CD4-positive, alpha-beta T cell treated with Interleukin-15 for 4 hours (primary cell): ENCODE measurements at regions not wholly inside any gene's neighbourhood (a gene's known extent, or its start where the extent isn't known, plus 50 kb on each side); places are given as distances from the start of the nearest gene placed in this dataset.
A peak's percentile ranks its signal among the peaks of the same experiment; 100 is the strongest.

Source experiments
- DNase-seq: peaks from one replicate; pipeline ENCODE4 v3.0.0-alpha.2; 2020; ENCODE audit warnings: low spot score

DNA sequence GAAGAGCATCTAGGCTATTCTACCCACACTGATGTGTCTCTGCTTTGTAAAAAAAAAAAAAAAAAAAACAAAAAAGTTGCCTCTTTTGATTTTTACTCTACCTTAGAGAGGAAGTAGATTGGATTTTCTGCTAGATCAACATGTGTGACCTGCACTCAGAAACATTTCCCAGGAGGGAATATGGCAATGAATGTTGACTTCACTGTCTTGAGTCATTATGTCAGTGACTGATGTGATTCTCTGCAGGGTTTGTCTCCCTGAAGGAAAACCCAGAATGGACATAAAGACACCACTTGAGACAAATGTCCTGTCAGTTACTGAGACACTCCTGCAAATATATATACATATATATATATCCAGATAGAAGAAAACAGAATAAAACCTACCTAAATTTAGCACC is 370.3 kb downstream of the BMPER start:
- DNase-seq, result no peak

DNA sequence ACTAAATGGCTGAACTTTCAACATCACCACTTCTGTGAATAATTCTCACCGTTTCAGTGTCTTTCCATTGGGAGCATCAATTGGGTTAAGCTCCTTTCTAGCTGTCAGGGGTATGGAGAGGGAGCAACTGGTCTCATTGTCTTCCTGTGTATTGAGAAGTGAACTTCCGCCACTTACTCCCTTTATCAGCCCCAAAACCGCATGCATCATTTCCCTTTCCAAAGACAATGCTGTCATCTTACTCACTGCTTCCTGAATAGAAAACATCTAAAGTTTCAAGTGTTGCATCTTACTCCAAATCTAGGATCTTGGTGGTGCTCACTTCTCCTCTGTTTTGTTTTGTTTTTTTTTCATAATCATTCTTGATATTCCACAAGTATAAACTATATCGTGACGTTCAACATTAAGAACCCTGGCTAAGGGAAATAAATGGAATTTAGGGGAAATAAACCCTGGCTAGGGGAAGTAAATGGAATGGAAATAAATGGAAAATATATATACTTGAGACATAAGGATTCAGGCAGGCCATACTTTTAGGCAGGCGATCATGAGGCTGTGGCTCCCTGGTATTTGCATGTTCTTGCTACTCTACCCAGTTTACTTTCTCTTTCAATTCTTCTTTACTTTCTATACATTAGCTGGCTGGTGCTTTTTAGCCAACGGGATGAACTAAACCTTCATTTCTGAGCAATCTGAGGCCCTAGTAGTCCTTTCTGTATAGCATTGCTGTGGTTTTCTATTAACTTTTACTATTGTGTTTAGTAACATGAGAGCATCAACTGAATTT is 371.9 kb downstream of the BMPER start:
- DNase-seq, result no peak

DNA sequence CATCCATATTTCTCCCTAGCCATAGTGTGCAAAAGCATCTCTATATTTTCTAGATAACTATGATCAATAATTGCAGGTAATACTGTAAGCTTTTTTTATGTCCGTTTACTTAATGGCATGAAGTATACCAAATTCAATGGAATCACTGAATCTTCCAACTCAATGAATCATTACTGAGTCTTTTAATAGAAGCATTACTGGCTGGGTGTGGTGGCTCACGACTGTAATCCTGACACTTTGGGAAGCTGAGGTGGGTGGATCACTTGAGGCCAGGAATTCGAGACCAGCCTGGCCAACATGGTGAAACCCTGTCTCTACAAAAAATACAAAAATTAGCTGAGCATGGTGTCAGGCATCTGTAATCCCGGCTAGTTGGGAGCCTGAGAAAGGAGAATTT is 372.5 kb downstream of the BMPER start:
- no peak for DNase-seq

DNA sequence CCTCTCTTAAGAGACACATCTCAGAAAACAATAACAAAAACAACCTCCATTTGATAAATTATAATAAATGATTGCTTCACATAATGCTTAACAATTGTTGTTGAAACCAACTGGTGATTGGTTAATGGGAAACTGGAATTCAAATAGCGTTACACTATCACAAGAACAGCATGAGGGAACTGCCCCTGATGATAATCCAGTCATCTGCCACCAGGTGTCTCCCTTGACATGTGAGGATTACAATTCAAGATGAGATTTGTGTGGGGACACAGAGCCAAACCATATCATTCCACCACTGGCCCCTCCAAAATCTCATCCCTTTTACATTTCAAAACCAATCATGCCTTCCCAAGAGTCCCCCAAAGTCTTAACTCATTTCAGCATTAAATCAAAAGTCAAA is 375.9 kb downstream of the BMPER start:
- no peak for DNase-seq

DNA sequence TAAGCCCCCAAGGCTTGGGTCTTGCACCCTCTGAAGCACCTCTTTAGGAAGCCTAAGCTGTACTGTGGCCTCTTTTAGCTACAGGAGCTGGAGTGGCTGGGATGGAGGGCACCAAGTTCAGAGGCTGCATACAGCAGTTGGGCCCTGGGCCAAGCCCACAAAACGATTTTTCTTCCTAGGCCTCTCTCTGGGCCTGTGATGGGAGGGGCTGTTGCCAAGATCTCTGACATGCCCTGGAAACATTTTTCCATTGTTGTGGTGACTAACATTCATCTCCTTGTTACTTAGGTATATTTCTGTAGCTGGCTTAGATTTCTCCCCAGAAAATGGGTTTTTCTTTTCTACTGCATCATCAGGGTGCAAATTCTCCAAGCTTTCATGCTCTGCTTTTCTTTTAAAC is 375.7 kb upstream of the NPSR1 start:
- no peak for DNase-seq

DNA sequence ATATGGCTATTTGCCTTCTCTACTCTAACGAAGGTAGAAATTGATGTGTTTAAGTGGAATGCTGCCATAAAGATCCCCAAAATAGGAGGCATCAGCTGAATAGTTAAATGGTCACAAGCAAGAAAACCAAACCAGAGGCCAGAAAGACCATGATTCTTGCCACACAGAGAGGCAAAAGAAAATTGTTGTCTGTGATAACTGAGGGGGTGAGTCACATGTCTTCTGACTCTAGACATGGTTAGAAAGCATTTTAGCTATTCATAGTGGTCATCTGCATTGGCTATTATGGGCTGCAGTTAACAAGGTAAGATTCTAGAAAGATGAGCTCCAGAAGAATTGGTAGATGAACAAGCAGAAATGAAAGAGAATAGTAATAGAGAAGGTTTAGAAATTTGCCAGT is 361.4 kb upstream of the NPSR1 start:
- DNase-seq, result no peak

DNA sequence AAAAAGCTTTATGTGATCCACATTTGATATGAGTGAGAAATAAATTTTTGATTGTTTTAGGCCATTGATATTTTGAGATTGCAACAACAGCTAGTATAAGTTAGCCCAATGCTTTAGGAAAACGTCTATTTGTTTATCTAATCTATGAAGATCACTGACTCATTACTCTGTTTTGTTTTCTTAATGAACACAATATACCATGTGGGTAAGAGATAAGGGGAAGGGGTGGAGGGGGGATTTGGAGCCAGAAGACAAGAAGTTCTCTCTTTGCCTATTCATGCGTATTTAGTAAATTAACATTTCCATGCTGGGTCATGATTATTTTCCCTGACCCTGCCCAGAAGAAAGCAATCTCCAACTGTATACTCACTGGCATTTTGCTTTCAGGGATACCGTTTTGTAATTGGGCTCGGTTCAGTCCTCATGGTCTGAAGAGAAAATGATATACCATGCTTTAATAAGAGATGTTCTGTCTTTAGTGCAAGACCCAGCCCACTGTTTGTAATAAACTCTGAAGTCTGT is 359.5 kb upstream of the NPSR1 start:
- no peak for DNase-seq

DNA sequence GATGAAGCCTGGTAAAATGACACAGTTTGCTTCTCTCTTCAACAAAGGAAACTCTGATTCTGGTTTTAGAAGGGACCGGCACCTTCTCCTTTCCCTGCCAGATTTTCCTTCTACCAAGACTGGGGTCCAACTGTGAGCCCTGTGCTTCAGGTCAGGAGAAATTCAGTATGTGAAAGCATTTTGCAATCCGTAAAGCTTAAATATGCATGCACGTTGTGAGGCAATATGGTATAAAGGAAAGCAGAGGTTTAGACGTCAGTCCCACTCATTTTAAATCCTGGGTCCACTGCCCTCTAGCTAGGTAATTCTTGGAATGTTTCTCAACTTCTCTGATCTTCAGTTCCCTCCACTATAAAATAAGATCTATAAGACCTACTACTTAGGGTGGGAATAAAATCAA is 359.0 kb upstream of the NPSR1 start:
- DNase-seq, result no peak

DNA sequence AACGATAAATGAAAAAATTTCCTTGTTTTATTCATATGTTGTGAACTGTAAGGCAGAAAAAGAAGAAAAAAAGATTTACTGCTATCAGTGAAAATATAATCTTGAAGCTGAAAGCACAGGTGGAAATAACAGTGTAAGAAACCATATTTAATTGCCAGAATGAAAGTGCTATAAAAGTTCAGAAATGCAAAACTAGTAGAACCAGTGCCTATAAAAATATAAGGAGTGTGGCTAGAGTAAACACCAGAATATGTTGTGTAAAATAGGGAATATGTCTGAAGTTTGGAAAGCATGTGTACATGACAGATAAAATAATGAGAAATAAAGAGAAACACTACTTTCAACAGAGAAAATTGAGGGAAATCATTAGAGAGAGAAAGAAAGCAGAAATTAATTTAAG is 350.5 kb upstream of the NPSR1 start:
- DNase-seq, result no peak

DNA sequence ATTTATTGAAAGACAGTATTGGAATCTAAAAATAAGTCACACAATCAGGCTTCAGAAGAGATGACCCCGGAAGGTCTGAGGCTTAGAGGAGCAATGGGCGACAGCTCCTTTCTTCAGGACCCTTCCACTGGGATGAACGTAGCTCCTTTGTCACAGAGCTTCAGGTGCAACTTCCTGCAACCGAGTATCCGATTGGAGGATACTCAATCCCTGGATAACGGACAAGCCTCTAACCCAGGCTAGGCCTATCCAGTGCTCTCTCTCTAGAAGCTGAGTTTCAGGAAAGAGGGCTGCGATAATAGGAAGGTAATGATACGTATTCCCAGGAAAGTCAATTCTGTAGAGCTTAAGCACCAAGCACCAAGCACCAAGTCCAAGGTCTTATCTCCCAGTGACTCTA is 349.4 kb upstream of the NPSR1 start:
- DNase-seq, result no peak

DNA sequence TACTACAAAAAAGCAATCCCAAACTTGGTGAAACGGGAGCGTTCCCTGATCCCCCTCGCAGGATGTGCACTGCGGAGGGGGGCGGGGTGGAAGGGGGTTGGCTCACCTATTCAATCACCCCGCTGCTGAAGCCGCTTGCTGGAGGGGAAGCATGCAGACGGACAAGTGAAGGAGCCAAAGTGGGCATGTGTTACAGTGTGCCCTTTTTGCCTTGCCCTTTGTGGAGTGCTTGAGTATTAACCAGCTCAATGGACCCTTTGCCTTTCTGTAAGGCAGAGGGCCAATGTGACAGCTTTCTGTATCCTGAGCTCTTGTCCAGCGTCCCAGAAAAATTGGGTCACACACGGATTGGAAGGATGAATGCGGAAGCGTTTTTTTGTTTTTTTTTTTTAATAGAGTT is 348.9 kb upstream of the NPSR1 start:
- no peak for DNase-seq

DNA sequence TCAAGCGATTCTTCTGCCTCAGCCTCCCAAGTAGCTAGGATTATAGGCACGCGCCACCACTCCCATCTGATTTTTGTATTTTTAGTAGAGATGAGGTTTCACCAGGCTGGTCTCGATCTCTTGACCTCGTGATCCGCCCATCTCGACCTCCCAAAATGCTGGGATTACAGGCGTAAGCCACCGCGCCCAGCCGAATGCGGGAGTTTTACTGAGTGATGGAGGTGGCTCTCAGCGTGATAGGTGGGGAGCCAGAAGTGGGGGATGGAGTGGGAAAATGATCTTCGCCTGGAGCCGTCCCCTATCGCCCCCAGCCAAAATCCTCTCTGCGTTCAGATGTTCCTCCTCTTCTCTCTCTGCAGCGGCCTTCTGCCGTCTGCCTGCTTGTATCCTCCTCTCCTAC is 348.4 kb upstream of the NPSR1 start:
- no peak for DNase-seq

DNA sequence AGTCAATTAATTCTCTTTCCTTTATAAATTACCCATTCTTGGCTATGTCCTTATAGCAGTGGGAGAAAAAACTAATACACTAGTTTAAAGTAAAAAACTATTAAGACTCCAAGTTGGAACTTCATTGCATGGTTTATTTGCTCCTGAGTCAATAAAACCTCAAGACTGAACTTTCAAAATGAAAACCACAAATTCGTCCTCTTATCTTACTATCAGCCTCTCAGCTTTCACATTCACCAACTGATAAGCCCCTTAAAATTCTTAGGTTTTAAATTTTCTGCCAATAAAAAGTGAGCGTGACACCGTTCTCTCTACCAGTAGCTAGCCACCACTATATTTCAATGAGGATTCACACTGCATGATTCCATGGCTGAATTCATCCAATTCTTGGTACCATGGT is 346.4 kb upstream of the NPSR1 start:
- DNase-seq, result no peak

DNA sequence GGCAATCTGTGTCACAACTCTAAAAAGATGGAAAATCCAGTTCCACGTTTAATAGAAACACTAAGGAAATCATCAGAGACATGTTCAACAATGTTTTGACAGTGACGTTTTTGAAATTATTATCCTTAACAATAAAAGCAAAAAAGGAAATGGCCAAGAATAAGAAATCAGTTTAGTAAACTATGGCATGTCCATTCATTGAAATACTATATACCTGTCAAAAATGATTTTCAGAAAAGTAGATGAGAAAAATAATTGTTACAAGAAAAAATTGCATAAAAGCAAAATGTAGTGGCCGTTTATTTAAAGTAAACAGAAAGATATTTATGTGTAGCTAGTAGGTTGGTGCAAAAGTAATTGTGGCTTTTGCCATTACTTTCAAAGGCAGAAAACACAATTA is 345.4 kb upstream of the NPSR1 start:
- no peak for DNase-seq

DNA sequence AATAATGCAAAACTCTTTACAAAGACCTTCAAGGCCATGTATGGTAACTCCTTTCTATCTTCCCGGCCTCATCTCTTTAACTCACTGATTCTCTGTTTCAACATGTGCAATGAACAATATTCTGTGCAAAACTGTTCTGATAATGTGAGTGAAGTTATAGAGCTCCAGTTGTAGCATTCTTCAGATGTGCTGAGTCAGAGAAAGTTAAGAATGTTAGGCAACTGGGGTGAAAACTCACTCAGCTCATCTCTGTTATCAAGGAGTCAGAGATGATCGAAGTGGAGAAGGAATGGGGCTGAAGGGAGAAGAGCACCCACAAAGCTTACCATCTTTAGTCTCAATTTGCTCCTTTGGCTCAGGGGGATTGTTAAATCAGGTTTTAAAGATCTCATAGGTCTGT is 344.7 kb upstream of the NPSR1 start:
- no peak for DNase-seq

DNA sequence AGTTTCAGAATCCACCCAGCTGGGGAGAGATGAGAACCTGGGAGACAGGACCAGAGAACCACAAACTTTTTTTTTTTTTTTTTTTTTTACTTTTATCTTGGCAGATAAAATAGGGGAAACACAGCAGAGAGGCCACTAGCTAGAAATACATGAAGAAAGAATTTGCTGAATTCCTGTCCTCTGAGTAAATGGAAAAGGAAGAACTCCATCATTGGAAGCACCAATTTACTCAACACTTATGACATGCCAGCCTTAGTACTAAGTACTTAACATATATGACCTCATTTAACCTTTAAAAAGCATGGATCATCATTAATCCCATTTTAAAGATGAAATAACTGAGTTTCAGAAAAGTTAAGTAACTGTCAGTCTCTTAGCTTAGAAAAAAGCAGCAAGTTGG is 343.0 kb upstream of the NPSR1 start:
- DNase-seq, result no peak

DNA sequence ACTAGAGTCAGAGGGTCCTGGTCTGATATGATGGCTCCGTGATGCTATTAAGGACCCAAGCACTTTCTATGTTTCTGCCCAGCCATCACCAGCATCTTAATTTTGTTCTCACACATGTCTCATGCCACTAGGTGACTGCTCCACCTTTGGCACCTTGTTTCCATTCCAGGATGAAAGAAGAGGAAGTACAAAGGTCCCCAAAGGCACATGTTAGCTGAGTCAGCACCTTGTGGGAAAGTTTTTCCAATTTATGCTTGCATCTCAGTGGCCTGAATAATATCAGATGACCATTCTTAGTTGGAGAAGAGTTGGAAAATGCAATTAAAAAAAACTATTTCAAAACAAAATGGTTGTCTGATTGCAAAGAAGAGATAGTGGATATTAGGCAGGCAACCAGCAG is 341.0 kb upstream of the NPSR1 start:
- DNase-seq, result no peak

DNA sequence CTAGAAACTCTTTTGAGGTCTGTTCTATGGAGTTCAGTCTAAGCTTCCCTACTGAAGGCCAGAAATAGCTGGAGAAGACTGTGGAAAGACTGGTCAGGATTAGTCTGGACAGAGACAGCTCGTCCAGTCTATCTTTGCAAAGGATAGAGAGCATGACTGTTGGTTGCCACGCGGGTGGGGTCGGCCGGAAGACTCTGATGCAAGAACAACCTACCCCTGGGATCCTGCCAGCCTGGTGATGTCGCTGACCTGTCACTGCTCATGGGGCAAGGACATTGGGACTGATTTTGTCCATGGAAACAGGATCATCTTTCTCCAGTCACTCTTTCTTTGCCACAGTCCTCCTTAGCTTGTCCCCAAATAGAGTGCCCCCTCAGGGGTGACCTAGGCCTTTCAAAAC is 337.6 kb upstream of the NPSR1 start:
- DNase-seq, result no peak

DNA sequence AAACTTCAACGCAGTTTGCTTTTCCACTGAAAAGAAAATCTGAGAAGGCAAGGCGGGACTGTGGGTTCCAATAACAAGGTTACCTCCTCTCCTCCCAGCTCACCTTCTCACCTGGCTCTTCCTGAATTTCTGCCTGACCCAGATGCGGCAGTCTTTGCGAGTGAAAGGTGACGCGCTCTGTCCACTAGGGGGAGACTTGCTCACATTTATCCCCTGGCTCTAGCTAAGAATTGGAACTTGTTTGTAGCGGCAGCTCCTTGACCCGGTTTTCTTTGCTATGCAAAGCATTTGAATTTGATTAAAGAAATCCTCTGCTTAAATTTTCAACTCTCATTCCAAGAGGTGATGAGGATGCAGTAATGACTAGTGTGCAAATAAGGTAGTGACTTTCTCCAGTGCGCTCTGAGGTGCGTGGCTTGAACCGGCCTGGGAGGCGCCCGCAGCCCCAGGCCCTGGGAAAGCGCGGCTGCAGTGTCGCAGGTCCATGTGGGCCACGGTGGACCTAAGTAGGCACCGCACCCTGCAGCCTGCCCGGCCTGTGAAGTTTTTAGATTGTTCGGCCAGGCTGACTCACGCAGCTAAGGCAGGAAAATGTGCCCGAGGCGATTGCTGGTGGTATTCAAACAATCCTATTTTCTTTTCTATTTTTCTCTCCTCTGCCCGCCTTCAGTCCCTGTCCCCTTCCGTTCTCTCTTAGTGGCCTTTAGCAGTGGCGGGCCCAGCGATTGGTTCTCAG is 336.9 kb upstream of the NPSR1 start:
- DNase-seq, result peak; percentile 27

DNA sequence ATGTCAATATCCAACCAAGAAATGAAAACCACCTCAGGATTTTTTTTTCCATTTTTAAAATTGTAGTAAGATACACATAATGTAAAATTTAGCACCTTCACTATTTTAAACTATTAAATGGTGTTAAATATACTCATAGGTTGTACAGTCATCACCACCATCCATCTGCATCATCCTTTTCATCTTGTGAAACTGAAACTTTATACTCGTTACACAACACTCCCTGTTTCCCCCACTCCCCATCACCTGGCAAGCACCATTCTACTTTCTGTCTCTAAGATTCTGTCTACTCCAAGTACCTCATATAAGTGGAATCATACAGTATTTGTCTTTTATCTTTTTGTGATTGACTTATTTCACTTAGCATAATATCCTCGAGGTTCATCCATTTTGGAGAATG is 335.2 kb upstream of the NPSR1 start:
- DNase-seq, result no peak

DNA sequence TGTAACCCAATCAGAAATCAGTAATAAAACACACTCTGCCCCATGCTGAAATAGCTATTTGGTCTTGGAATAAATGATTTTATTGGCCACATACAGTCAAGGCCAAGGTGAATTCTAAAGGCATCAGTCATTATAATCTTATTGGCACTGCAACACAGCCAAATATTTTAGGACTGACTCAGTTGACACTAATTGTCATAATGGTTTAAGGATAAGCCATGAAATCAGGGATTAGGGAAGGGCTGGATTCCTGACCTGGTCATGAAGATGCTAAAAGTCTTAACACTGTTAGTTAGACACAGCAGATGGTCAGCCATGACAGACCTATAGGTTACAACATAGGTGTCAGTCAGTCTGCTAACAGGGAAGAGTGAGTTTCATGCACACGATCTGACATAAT is 330.3 kb upstream of the NPSR1 start:
- no peak for DNase-seq

DNA sequence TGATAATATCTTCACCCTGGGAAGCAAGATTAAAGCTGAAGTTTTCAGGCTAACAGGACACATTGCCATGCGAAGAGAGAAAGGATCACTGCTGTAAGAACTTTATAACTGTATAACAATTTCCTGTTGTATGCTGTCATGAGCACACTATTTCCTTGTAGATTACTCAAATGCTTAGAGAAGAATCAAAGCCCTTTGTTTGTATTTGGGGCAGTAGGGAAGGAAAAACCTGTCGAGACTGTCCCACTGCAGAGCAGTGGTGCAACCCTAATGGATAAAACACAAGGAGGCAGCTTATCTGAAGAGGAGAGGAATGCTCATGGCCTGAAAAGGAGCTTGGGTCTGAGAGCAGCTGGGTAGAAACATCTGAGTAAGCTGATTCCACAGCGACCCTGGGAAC is 327.7 kb upstream of the NPSR1 start:
- no peak for DNase-seq

DNA sequence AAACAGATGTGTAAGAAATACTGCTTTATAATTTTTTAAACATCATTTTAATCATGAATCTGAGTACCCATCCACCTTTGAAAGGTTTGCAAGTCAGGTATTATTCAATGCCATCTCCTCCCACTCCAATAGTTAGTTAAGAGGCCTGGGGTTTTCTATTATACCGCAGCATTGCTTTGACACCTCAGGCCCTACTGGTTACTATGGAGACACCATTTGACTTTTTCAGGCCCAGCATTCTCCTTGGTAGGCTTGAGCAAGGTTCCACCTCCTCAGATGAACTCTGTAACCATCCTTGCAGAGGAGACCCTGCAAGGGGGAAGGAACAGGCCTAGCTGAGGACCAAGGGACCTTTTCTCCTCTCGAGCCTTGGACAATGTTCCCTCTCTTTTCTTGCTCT is 326.9 kb upstream of the NPSR1 start:
- no peak for DNase-seq

DNA sequence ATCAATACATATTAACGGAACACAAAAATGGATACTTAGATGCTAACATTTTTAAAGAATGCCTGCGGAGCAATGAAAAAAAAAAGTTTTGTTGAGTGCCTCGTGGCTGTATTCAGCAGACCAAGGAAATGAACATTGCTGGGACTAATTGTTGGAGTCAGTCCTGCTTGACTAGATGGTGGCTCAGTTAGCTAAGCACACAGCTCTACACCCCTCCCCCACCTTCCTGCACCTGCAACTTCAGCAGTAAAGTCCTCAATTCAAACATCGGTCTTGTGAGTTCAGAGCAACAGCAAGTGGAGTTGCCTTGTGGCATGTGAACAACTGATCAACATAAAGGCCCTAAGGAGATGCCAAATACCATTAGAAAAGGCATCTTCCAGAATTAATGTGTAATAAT is 326.0 kb upstream of the NPSR1 start:
- no peak for DNase-seq
